ENCODE measurements at regions not wholly inside any gene's neighbourhood (a gene's known extent, or its start where the extent isn't known, plus 50 kb on each side); places are given as distances from the start of the nearest gene placed in this dataset.

DNA sequence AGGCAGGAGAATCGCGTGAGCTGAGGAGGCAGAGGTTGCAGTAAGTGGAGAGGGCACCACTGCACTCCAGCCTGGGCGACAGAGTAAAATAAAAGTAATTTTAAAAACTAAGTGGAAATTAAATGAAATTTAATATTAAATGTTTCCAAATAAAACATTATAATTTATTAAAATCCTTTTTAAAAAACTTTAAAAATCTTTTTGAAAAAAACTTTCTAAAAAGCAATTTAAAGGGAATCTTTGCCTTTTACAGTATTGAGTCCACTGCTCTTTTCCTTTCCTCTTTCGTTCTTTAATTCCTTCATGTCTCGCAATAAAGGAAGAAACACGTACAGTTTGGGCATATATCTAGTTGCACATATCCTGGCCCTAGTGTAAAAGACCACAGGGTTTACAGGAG lies 77.8 kb upstream of the DMRT1 start:
- Histone ChIP-seq H3K4me2 (ENCODE audit: insufficient read depth, low read length) (peak overlapping the region; percentile 51), H3K36me3 (ENCODE audit: control insufficient read depth in 2 of 2, extremely low read depth in 1 of 2, insufficient read depth in 2 of 2, low read length in 2 of 2) (no peaks in the 10 kb centered on the region), H3K27me3 (ENCODE audit: control insufficient read depth in 2 of 2, insufficient read depth in 2 of 2, low read length in 2 of 2) (peaks cover 3% of the 10 kb centered on the region in 2 experiments), H3K4me3 (replicated peaks in 1 of 3; ENCODE audit: insufficient read depth in 1 of 3, low read depth in 1 of 3, low read length in 3 of 3) (peak overlapping the region in 1 of 3 experiments; percentile 20), H3K27ac (ENCODE audit: insufficient read depth, low read depth, low read length) (no peak overlapping the region), H2AFZ (ENCODE audit: low read depth, low read length) (peak overlapping the region; percentile 70), H3K9me3 (replicated peaks; ENCODE audit: control insufficient read depth, insufficient read depth, low read length) (no peaks in the 10 kb centered on the region), H3K9ac (replicated peaks; ENCODE audit: extremely low read depth, insufficient read depth, low read length) (no peak overlapping the region), H3K79me2 (ENCODE audit: control insufficient read depth, insufficient read depth, low read length) (no peaks in the 10 kb centered on the region), H4K20me1 (replicated peaks; ENCODE audit: control insufficient read depth, extremely low read depth, insufficient read depth, low read length) (no peaks in the 10 kb centered on the region), H3K4me1 (ENCODE audit: control insufficient read depth, extremely low read depth, insufficient read depth, low read length) (peaks cover 2% of the 10 kb centered on the region), H3K9me1 (replicated peaks; ENCODE audit: control insufficient read depth, extremely low read depth, insufficient read depth, low read length) (no peaks in the 10 kb centered on the region)
- BruUV-seq (replicated peaks) = no TSS peak
- FAIRE-seq = no peak
- DNase-seq (ENCODE audit: low read depth, low spot score) = no peak
- dilution Hi-C loops (cut with MboI; ENCODE audit: extremely low pct_ligation_motif_present, low sequenced_read_pairs) (loop anchor here (25.0 kb wide), 1 partner anchor 151 kb away; no protein-coding TSS in a partner anchor), intact Hi-C loops (cut with micrococcal nuclease) (loop anchor here (1.0 to 5.0 kb wide), 5 partner anchors 43 to 379 kb away; partner anchors contain the start of gene KANK1)
- no peak for TF ChIP-seq EZH2 (IDR thresholded peaks at IDR 0.05; ENCODE audit: borderline replicate concordance, low read depth, low read length, severe bottlenecking)
- TF ChIP-seq JUN (IDR thresholded peaks at IDR 0.05; ENCODE audit: borderline replicate concordance, insufficient read depth, insufficient read length, low read depth) = no peak
- TF ChIP-seq POLR2A (IDR thresholded peaks at IDR 0.05; ENCODE audit: low read depth, low read length) = no peak
- ChIA-PET POLR2A (no interaction called here), CTCF (interaction anchor here (0.7 to 2.5 kb wide), 15 partner anchors 8 to 155 kb away, joined by 3 to 14 read pairs (median 6); no protein-coding TSS in a partner anchor)

GRCh38 chr9:764105-764524 lies 77.4 kb upstream of the DMRT1 start:
- DNase-seq (ENCODE audit: low read depth, low spot score) (peak; percentile 90), FAIRE-seq (peak; percentile 97)
- H3K36me3 ChIP-seq (ENCODE audit: control insufficient read depth in 2 of 2, extremely low read depth in 1 of 2, insufficient read depth in 2 of 2, low read length in 2 of 2) = no peaks in the 10 kb centered on the region
- TF ChIP-seq EZH2 (IDR thresholded peaks at IDR 0.05; ENCODE audit: borderline replicate concordance, low read depth, low read length, severe bottlenecking) = no peak
- TF ChIP-seq POLR2A (IDR thresholded peaks at IDR 0.05; ENCODE audit: low read depth, low read length) = no peak
- no peak for TF ChIP-seq JUN (IDR thresholded peaks at IDR 0.05; ENCODE audit: borderline replicate concordance, insufficient read depth, insufficient read length, low read depth)
- TF ChIP-seq MYC (IDR thresholded peaks at IDR 0.05; ENCODE audit: low read depth, low read length) = no peak
- TF ChIP-seq CTCF (IDR thresholded peaks at IDR 0.05; ENCODE audit: extremely low read depth in 1 of 2, insufficient read depth in 1 of 2, low read depth in 1 of 2, low read length in 2 of 2) = peak; percentile 90 to 96
- no peaks in the 10 kb centered on the region for H3K79me2 ChIP-seq (ENCODE audit: control insufficient read depth, insufficient read depth, low read length)
- ChIA-PET POLR2A (interaction anchor here (0.6 kb wide), 1 partner anchor 36 kb away, joined by 4 read pairs; no protein-coding TSS in a partner anchor), CTCF (interaction anchor here (0.7 to 2.5 kb wide), 16 partner anchors 9 to 239 kb away, joined by 3 to 14 read pairs (median 5); no protein-coding TSS in a partner anchor)
- H3K9ac ChIP-seq (replicated peaks; ENCODE audit: extremely low read depth, insufficient read depth, low read length) = no peak overlapping the region
- intact Hi-C loops (cut with micrococcal nuclease) (loop anchor here (1.0 to 5.0 kb wide), 5 partner anchors 42 to 379 kb away; partner anchors contain the start of gene KANK1), dilution Hi-C loops (cut with MboI; ENCODE audit: extremely low pct_ligation_motif_present, low sequenced_read_pairs) (loop anchor here (25.0 kb wide), 1 partner anchor 152 kb away; no protein-coding TSS in a partner anchor)
- BruUV-seq (replicated peaks) = no TSS peak
- H3K4me1 ChIP-seq (ENCODE audit: control insufficient read depth, extremely low read depth, insufficient read depth, low read length) = peaks cover 2% of the 10 kb centered on the region
- peaks cover 3% of the 10 kb centered on the region in 2 experiments for H3K27me3 ChIP-seq (ENCODE audit: control insufficient read depth in 2 of 2, insufficient read depth in 2 of 2, low read length in 2 of 2)
- H4K20me1 ChIP-seq (replicated peaks; ENCODE audit: control insufficient read depth, extremely low read depth, insufficient read depth, low read length) = no peaks in the 10 kb centered on the region
- peak overlapping the region; percentile 70 for H2AFZ ChIP-seq (ENCODE audit: low read depth, low read length)
- H3K4me3 ChIP-seq (replicated peaks in 1 of 3; ENCODE audit: insufficient read depth in 1 of 3, low read depth in 1 of 3, low read length in 3 of 3) = peak overlapping the region in 1 of 3 experiments; percentile 20
- no peak overlapping the region for H3K27ac ChIP-seq (ENCODE audit: insufficient read depth, low read depth, low read length)
- H3K4me2 ChIP-seq (ENCODE audit: insufficient read depth, low read length) = peak overlapping the region; percentile 51
- no peaks in the 10 kb centered on the region for H3K9me1 ChIP-seq (replicated peaks; ENCODE audit: control insufficient read depth, extremely low read depth, insufficient read depth, low read length)
- H3K9me3 ChIP-seq (replicated peaks; ENCODE audit: control insufficient read depth, insufficient read depth, low read length) = no peaks in the 10 kb centered on the region

Measured in endothelial cell of umbilical vein (primary cell).